HG02970 (cell line): ENCODE measurements at regions not wholly inside any gene's neighbourhood (a gene's known extent, or its start where the extent isn't known, plus 50 kb on each side); places are given as distances from the start of the nearest gene placed in this dataset.

Source experiments
- ATAC-seq: cut with Tn5 transposase; IDR thresholded peaks from one replicate; pipeline ENCODE4 v1.9.1; 2021; ENCODE audit warnings: mild to moderate bottlenecking, moderate library complexity, moderate number of reproducible peaks; ENCODE audit not compliant: unreplicated experiment, low FRiP score

- no peak for ATAC-seq
These were observed 279.5 kb upstream of the EPHA4 start for GRCh38 chr2:221851531-221852045.

GRCh38 chr2:221850076-221850475, 278.0 kb upstream of the EPHA4 start:
- ATAC-seq: no peak

GRCh38 chr2:221848286-221848685, 276.2 kb upstream of the EPHA4 start:
- no peak for ATAC-seq

DNA sequence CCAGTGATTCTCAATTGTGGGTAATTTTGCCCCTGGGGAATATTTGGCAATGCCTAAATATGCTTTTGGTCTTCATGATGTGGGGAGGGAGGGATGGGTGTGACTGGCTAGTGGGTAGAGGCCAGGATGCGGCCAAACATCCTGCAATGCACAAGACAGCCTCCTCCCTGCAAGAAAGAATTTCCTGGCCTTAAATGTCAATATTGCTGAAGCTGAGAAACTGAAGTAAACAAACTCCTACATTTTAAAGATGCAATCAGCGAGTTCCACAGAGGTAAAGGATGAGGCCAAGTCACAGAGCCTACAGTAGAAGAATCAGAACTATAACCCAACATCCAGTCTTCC, 272.9 kb upstream of the EPHA4 start:
- no peak for ATAC-seq

DNA sequence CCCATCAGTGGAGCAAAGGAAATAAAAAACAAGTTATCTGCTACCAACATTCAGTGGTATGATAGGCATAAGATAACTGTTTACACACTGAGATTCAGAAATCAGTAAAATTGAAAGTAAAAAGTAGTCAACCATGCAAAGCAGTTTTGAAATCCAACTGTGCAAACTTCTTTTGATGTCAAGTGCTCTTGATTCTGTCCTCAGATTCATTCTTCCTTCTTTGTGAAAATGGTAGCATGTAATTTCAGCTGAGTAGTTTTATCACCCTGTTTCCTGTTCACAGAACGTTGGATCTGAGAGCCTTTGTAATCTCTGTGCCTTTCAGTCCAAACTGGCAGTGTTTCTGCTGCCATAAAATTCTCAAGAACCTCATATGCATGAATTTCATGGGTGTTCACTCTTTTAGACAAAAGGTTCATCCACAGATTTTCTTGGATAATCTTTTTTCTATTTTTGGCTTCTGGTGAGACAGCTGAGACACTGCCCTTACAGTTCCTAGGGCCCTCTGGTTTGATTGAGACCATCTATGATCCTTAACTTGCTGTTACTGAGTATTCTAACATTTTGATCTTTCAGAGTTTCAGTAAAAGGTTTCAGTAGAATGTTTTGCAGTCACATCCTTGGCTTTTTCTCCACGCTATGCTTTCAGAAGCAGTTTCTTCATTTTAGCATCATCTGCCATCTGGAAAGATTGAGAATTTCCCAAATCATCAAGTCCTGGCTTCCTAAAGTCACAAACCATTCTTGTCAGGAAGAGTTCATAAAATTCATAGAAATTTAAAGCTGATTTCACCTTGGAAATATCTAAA, 272.3 kb upstream of the EPHA4 start:
- no peak for ATAC-seq

DNA sequence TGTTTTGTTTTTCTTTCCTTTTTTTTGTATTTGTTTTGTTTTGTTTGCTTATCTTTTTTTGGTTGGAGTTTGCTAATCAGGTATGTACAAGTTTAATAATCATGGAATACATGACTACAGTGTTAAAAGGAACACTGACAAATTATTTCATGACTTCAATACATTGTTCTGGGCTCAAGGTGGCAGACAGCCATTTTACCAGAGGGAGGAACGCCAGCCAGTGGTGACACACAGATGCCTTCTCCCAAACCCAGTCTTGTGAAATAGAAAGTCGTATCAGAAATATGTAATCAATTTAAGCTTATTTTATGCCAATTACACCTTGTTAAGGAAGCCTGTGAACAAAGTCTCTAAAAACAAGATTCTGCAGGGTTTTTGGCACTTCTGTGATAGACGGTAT, 264.0 kb upstream of the EPHA4 start:
- no peak for ATAC-seq

GRCh38 chr2:221833966-221834365, 261.9 kb upstream of the EPHA4 start:
- no peak for ATAC-seq

- no peak for ATAC-seq
These were observed 258.9 kb upstream of the EPHA4 start for GRCh38 chr2:221831051-221831450.

DNA sequence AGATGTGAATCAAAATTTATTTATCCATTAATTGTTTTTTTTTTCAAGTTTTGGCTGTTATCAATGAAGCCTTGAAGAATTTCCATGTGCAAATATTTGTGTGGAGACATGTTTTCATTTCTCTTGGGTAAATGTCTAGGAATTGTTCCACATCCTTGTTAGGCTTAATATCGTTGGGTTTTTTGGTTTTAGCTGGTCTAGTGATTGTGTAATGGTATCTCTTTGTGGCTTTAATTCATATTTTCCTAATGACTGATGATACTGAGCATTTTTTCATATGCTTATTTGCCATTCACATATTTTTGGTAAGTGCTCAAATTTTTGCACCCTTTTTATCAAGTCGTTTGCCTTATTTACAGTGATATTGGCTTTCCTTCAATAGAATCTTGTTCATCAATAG, 250.3 kb upstream of the EPHA4 start:
- ATAC-seq: no peak

DNA sequence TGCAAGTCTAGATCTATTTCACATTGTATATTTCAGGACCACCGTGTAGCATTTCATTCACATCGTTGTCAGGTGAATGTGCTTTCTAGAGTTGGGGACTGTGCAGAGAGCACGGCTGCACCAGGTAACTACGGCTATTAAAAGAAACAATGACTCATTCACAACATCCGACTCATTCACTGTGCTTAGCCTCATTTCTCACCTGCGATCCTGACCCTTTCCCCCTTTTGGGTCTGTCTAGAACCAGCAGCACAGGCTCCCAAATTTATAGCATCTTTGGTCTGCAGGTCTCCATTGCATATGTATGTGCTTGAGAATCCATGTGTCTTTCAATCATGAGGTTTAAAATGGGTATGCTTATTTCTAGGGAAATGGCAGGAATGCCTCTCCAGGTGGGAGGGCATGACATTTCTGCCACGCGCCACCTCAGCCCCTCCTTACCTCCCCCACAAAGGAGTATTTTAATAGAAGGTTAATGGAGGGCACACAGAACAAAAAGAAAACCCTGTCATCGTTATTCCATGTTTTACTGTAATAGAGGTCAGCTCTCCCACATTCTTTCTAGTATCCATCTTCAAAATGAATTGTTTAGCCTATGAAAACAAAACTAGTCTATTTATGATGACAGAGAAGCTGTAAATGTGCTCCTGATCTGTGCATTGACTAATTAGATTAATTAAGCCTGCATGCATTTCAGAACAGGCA, 246.7 kb upstream of the EPHA4 start:
- ATAC-seq: no peak

- no peak for ATAC-seq
These were observed 245.8 kb upstream of the EPHA4 start for GRCh38 chr2:221817878-221818277.

GRCh38 chr2:221817052-221817451, 244.9 kb upstream of the EPHA4 start:
- ATAC-seq: no peak

DNA sequence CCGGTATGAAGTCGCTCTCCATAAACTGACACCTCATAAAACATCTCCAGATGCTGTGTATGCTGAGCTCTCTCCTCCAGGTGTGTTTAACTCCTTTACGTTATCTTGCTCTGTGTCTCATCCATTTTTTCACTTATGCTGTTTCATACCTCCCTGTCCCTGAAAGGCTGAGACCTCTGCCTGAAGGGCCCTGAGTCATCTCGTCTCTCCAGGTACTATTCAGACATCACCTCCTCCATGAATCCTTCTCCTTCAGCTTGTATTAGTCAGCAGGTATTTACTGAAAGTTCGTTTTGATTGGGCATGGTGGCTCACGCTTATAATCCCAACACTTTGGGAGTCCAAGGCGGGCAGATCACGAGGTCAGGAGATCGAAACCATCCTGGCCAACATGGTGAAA, 244.5 kb upstream of the EPHA4 start:
- ATAC-seq: no peak

DNA sequence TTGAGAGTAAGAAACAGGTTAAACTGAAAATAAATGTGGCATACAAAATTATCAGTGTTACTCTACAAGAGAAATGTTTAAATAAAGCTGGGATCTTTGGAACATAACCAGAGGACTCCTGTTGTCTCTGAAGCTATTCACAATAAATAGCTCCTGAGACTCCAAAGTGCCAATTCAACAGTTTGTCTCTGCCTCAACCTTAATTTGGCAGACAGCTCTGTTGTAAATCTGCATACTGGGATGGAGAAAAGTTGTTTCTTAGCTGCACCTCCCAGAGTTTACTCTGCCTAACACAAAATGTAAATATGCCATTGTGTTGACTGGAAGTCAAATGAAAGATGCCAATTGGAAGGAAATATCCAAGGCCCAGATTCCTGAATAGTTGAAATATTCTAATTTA, 238.5 kb upstream of the EPHA4 start:
- ATAC-seq: no peak

DNA sequence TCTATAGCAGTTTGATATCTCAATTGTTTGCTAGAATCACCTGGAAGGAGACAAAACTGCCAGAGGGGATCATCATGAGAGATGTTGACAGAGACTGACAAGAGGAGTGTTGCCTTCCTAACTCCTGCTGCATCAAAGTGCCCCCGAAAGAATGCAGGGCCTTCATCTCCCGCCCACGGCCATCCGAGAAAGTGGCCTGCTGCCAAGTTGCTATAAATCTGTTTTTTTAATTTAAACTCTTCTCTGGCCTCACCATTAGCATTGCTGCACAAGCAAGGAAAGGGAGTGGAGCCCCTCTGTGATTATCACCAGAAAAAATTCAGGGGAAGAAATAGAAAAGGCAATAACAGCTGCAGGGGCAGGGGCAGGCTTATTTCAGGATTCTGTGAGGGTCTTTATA, 238.1 kb upstream of the EPHA4 start:
- ATAC-seq: no peak

DNA sequence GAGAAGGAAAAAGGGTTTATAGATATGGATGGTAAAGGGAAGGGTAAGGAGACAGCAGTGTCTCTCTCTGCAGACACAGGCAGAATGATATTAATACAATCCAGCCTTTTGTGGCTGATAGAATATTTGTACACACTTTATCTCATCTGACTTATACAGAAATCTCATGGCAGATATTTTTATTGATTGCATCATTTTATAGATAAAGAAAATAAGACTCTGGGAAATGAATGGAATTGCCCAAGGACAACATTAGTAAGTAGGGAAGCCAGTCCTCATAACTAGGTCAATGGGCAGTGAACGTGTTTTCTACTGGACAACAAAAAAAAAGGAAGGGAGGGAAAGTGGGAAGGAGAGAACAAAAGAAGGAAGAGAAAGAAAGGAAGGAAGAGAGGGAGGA, 236.4 kb upstream of the EPHA4 start:
- ATAC-seq: no peak

GRCh38 chr2:221807706-221808105, 235.6 kb upstream of the EPHA4 start:
- no peak for ATAC-seq

DNA sequence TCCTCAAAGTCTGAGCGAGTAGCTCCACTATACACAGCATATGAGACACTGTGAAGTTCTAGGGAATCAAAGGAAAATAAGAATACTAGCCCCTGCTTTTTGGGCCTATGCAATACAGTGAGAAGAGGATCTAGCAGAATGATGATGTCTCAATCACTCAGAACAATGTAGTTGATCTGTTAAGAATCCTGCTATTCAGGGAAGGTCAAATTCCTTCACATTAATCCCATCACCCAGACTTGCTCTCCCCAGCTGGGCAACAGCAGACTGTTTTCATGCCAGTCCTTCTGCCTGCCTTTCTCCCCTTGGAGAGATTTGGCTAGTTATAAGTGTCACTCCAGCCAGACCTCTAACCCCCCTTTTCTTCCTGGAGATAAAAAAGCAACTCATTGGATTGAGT, 230.0 kb upstream of the EPHA4 start:
- no peak for ATAC-seq

- no peak for ATAC-seq
These were observed 220.9 kb upstream of the EPHA4 start for GRCh38 chr2:221792971-221793521.

DNA sequence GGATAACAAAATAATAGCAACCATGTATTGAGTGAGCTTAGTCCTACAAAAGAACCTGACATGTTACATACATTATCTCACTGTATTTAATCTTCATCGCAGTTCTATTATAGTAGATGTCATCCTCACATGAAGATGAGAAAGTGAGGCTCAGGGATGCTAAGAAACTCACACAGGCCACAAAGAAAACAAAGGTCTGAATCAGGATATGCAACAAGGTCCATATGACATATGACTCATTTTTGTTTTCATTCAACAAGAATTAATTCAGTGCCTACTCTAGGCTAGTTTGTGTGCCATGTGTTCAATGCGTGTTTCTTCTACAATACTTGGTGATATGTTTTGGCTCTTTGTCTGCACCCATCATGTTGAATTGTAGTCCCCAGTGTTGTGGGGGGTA, 219.7 kb upstream of the EPHA4 start:
- no peak for ATAC-seq

GRCh38 chr2:221787561-221787960, 215.5 kb upstream of the EPHA4 start:
- no peak for ATAC-seq
